Germinal center (tissue), 1 donor: ENCODE measurements at regions not wholly inside any gene's neighbourhood (a gene's known extent, or its start where the extent isn't known, plus 50 kb on each side); places are given as distances from the start of the nearest gene placed in this dataset.

Source experiments
- DNase-seq: peaks from one replicate; pipeline ENCODE4 v3.0.0; 2012; ENCODE audit warnings: mixed read lengths, low spot score

- no peak for DNase-seq
These were observed 86.9 kb downstream of the FGF9 start for GRCh38 chr13:21757763-21758162.

DNA sequence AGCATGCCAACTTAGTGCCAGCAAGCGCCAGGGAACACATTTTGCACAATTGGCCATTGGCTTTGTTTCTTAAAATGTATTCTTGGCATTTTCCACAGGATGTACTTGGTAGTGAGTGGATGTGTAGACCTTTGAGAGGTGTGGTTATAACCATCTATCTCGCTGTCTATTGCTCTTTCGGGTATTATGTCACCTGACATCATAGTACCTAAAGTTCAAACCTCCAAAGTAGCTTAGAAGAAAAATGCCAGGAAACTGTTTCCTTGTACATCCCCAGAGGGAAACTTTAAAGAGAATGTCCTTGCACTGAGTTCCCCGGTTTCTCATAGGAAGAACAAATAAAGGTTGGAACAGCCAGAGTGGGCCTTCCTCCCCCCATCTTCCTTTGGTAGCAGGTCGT lies 87.6 kb downstream of the FGF9 start:
- DNase-seq: no peak

DNA sequence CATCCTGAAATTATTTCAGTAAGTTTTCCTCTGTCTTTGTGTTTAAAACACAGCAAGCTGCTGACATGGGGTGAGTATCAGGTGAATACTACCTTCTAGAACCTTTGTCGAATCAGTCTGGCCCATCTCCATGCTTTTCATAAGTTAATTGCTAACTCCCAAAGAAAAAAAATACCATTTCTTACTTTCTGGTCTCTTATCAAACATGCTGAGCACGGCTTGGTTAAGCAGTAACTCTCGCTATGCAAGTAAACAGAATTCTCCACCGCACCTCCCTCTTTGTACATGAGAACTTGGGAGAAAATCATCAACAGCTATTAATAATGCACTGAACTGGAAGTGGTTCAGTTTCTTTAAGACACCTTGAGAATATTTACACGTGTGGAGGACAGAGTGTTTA lies 88.6 kb downstream of the FGF9 start:
- DNase-seq: no peak

GRCh38 chr13:21759911-21760310 lies 89.0 kb downstream of the FGF9 start:
- no peak for DNase-seq

DNA sequence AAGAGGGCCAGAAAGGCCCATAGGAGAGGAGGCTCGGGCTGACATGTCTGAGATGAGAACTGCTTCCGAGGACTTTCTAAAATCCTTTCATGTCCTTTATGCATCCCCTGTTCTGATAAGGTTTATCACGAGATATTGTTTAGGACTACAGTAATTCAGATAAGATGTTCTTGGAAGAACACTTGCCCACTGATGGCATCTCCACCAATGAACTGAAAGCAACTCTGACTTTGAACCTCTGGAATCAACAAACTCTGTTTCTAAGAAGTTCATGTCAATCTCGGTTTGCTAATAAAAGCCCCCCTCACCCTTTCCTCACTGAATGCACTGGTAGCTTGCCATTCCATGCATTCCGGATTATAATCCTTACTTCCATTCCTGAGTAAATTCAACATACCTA lies 90.9 kb downstream of the FGF9 start:
- DNase-seq: no peak

DNA sequence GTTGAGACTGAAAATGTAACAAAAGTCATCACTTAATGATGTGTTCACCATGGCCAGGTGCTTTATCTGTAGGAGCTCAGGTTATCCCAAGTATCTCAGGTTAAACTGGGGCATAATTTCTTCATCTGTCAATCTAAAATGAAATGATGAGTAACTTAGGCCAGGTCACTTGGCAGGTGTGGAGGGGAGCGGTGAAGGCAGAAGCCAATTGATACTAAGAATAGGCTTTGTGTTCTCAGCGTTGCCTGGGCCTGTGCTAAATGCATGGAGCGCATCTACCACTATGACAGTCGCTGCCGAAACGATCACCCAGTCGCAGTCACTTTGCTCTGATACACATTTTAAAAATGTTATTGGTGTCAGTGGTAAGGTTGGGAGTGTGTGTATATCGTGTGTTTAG lies 91.6 kb downstream of the FGF9 start:
- DNase-seq: no peak

DNA sequence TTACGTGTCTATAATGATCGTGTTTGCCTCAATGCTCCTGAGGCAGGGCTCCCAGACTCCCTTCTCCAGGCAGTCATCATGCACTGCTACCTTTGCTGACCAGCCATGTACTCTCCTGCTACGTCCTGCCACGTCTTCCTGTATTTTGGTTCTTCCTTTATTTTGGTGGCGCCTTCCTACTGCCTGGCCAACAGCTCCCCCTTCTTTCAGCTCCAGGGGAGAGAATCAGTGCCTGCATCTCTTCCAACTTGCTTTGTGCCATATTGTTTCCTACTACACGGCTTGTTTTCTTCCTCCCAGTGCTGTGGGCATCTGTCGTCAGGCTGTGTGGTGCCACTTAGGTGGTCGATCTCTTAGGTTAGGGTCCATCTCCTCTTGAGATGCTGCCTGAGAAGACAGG lies 96.2 kb downstream of the FGF9 start:
- no peak for DNase-seq

DNA sequence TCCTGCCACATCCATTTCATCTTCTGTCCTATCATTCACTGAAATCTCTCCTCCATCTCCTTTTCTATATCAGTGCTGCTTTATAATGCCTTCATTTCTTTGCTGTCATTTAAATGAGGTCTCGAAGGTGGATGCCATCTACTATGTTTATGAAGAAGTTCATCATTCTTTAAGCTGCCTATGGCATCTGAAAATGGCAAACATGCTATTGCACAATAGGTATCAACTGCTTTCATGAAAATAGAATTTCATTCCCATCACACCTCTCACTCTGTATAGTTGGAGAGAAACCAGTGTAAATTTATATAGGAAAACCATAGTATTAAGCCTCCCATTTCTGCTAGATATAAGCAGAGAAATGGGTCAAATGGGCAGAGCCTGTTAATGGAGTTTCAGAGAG lies 100.2 kb downstream of the FGF9 start:
- DNase-seq: no peak

DNA sequence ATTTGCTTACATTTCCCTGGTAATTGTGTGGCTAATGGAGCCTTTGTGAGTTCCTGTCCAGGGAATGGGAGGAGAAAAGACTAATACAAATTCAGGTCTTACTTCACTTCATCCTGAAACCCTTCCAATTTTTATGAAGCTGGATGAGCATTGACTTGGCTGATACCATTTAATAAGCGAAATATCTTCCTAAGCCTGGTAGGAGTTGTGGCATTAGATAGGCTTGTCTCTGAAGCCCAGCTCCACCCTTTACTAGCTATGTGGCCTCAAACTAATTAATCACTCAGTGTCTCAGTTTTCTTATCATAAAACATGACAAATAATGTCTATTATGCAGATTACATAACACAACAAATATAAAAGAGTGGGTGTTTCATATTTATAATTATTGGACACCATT lies 106.3 kb downstream of the FGF9 start:
- no peak for DNase-seq

DNA sequence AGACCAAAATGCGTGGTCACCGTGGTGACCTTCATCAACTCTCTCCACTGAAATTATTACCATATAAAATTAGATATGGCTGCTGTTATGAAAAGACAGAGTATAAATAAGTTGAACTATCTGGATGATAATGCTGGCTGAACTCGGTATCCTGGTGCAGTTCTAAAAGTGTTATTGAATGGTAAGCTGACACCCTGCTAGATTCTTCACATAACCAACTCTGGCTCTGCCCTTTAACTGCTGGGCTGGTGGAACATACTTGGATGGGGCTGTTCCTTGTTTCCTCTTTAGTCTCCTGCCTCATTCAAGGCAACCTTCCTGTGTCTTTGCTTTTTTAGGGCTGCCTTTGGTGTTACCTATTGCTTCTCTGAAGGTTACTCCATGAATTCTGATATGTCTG lies 106.9 kb downstream of the FGF9 start:
- DNase-seq: no peak

GRCh38 chr13:21782736-21783135 lies 111.9 kb downstream of the FGF9 start:
- DNase-seq: no peak

DNA sequence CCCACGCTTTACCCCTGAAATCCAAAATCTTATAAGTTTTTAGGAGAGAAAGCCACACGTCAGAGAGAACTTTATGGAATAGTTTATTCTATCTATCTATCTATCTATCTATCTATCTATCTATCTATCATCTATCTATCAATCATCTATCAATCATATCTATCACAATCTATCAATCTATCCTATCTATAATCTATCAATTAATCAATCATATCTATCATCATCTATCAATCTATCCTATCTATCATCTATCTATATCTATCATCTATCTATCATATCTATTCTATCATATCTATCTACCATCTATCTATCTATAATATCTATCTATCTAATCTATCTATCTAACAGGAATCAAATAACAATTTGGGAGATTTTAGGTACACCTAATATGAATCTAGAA lies 115.1 kb downstream of the FGF9 start:
- no peak for DNase-seq

- no peak for DNase-seq
These were observed 125.2 kb downstream of the FGF9 start for GRCh38 chr13:21796066-21796465.

- no peak for DNase-seq
These were observed 126.1 kb downstream of the FGF9 start for GRCh38 chr13:21796775-21797514.

DNA sequence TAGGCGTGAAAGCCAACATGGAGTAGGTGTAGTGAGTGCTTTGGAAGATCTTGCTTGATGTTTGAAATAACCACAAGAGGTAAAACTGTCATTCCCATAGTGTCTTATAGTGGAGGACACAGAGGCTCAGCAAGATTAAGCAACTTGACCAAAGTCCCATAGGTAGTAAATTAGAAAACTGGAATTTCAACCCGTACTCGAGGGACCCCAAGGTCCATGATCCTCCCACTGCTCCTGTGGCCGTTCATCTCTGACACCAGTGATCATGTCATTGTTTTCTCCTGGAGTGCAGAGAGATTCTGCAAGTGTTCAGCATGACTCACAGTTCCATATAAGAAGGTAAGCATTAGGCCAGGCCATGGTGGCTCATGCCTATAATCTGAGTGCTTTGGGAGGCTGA lies 126.9 kb downstream of the FGF9 start:
- no peak for DNase-seq

DNA sequence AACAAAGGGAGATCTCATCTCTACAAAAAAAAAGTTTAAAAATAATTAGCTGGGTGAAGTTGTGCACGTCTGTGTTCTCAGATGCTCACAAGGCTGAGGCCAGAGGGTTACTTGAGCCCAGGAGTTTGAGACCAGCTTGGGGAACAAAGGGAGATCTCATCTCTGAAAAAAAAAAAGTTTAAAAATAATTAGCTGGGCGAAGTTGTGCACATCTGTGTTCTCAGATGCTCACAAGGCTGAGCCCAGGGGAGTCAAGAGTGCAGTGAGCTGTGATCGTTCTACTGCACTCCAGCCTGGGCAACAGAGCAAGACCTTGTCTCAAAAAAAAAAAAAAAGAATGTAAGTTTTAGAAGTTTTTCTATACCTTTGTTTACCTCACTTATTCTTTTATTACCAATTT lies 127.3 kb downstream of the FGF9 start:
- no peak for DNase-seq

- DNase-seq: no peak
These were observed 128.8 kb downstream of the FGF9 start for GRCh38 chr13:21799671-21800070.

DNA sequence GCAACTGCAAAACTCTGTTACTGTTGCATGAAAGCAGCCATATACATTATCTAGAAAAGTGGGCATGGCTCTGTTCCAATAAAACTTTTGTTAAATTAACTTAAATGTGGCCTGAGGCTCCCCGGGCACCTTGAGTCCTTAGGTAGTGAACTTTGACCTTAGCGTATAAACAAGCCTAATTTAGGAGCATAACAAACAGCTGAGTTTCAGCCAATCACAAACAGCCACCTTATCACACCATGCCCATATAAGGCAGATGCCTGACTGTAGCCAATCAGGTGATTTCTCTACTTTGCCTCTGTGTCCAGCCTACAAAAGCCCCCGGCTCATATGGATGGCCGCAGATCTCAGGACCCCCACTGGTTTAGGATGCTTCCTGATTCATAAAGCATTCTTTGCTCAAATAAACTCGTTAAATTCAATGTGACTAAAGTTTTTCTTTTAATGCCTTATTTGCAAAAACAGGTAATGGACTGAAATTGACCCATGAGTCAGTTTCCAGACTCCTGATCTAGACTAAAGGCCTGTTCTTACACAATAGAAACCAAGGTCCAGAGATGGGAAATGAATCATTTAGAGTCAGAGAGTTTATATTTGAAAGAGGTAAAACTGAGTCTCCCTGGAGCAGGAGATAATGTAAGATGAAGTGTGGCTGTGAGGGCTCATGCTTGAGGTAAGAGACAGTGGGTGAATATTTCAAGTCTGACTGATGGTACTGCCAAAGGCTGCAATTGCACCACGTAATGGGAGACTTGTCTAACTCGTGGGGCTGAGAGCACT lies 130.2 kb downstream of the FGF9 start:
- no peak for DNase-seq

DNA sequence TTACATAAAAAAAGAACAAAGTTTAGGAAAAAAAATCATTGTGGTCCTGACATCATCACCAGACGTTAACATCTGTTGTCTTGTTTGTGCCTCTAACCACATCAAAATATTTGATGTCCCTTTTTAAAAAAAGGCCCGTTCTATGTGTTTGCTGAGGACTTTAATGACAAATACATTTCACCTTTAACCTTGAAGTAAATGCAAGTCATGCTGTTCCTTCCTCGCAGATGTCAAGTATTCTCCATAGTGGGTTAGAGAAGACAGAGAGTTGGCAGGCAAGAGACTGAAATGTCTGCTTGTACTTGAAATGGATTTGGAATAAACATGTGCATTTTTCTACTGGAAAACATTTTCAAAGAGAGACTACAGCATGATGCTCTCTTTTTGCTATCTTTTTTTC lies 134.9 kb downstream of the FGF9 start:
- DNase-seq: no peak

DNA sequence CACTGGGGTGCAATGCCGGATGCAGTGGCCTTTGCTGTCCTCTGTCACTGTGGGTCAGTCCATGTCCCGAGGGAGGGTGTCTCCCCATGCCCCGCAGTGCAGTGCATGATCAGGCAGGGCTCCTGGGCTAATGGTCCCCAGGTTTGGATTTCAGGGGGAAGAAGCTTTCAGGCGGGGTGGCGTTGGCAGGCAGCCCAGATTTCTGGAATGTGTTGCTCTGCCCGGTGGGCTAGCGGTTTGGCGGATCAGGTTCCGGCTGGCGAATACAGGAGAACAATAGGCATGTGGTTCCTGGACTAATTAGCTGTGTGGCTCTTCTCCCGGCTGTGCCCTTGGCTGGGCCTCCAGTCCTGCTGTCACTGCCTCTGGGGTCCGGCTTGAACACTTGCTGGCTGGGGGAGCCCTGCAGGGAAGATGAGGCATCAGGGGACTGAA lies 141.3 kb downstream of the FGF9 start:
- no peak for DNase-seq

- DNase-seq: no peak
These were observed 142.2 kb downstream of the FGF9 start for GRCh38 chr13:21813110-21813509.

GRCh38 chr13:21813844-21814243 lies 143.0 kb downstream of the FGF9 start:
- no peak for DNase-seq

- no peak for DNase-seq
These were observed 143.7 kb downstream of the FGF9 start for GRCh38 chr13:21814604-21815003.

DNA sequence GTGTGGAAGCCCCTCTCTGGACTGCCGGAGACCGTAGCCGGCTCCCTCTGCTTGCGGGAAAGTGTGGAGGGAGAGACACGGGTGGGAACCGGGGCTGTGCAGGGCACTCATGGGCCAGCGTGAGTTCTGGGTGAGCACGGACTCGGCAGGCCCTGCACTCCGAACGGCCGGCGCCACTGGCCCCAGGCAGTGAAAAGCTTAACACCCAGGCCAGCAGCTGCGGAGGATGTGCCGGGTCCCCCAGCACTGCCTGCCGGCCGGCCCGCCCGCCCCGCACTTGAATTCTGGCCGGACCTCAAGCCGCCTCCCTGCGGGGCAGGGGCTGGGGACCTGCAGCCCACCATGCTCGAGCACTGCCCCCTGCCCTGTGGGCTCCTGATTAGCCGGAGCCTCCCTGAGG lies 147.0 kb downstream of the FGF9 start:
- no peak for DNase-seq
